ENCODE measurements at regions not wholly inside any gene's neighbourhood (a gene's known extent, or its start where the extent isn't known, plus 50 kb on each side); places are given as distances from the start of the nearest gene placed in this dataset.

DNA sequence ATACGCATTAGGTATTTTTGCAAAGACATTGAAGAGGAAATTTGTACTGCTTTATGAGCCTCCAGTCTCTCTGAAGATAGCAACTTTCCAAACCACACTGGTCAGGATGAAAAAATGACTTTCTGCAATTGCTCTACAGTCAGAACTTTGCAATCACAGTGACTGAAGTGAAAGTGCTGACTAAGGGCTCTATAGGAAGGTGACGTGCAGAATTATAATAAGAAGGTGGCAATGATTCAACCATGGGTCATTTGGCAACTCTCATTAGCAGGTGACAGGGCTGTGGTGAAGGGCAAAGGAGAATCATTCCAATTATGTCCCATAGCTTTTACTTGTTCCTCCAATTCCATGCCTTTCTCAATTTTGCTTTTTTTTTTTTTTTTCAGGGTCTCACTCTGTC is 311.0 kb downstream of the ANKRD30A start (continued):
- TF ChIP-seq, protein P1, sequence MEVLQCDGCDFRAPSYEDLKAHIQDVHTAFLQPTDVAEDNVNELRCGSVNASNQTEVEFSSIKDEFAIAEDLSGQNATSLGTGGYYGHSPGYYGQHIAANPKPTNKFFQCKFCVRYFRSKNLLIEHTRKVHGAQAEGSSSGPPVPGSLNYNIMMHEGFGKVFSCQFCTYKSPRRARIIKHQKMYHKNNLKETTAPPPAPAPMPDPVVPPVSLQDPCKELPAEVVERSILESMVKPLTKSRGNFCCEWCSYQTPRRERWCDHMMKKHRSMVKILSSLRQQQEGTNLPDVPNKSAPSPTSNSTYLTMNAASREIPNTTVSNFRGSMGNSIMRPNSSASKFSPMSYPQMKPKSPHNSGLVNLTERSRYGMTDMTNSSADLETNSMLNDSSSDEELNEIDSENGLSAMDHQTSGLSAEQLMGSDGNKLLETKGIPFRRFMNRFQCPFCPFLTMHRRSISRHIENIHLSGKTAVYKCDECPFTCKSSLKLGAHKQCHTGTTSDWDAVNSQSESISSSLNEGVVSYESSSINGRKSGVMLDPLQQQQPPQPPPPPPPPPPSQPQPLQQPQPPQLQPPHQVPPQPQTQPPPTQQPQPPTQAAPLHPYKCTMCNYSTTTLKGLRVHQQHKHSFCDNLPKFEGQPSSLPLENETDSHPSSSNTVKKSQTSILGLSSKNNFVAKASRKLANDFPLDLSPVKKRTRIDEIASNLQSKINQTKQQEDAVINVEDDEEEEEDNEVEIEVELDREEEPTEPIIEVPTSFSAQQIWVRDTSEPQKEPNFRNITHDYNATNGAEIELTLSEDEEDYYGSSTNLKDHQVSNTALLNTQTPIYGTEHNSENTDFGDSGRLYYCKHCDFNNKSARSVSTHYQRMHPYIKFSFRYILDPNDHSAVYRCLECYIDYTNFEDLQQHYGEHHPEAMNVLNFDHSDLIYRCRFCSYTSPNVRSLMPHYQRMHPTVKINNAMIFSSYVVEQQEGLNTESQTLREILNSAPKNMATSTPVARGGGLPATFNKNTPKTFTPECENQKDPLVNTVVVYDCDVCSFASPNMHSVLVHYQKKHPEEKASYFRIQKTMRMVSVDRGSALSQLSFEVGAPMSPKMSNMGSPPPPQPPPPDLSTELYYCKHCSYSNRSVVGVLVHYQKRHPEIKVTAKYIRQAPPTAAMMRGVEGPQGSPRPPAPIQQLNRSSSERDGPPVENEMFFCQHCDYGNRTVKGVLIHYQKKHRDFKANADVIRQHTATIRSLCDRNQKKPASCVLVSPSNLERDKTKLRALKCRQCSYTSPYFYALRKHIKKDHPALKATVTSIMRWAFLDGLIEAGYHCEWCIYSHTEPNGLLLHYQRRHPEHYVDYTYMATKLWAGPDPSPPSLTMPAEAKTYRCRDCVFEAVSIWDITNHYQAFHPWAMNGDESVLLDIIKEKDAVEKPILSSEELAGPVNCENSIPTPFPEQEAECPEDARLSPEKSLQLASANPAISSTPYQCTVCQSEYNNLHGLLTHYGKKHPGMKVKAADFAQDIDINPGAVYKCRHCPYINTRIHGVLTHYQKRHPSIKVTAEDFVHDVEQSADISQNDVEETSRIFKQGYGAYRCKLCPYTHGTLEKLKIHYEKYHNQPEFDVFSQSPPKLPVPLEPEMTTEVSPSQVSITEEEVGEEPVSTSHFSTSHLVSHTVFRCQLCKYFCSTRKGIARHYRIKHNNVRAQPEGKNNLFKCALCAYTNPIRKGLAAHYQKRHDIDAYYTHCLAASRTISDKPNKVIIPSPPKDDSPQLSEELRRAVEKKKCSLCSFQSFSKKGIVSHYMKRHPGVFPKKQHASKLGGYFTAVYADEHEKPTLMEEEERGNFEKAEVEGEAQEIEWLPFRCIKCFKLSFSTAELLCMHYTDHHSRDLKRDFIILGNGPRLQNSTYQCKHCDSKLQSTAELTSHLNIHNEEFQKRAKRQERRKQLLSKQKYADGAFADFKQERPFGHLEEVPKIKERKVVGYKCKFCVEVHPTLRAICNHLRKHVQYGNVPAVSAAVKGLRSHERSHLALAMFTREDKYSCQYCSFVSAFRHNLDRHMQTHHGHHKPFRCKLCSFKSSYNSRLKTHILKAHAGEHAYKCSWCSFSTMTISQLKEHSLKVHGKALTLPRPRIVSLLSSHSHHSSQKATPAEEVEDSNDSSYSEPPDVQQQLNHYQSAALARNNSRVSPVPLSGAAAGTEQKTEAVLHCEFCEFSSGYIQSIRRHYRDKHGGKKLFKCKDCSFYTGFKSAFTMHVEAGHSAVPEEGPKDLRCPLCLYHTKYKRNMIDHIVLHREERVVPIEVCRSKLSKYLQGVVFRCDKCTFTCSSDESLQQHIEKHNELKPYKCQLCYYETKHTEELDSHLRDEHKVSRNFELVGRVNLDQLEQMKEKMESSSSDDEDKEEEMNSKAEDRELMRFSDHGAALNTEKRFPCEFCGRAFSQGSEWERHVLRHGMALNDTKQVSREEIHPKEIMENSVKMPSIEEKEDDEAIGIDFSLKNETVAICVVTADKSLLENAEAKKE (CRISPR knock-in tag; IDR thresholded peaks at IDR 0.05), result no peak

DNA sequence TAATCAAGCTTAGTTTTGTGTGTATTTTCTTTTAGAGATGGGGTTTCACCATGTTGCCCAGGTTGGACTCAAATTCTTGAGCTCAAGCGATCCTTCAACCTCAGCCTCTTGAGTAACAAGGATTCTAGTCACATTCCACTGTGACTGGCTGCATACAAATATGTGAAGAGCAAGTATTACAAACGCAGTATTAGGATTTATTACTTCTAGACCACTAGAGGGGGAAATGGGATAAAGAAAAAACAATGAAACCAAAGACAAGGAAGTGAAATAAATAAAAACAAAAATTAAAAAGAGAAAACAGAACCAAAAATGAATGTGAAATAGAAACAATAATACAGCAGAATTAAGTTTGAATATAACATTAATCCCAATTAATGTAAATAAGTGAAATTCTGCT is 308.7 kb downstream of the ANKRD30A start:
- H3K79me2 ChIP-seq (replicated peaks; ENCODE audit: insufficient read depth), result no peaks in the 10 kb centered on the region
- peaks cover 1% of the 10 kb centered on the region for H3K27me3 Mint-ChIP-seq (ENCODE audit: insufficient read depth, low read depth, poor library complexity)
- H3K4me1 ChIP-seq (ENCODE audit: insufficient read depth), result no peaks in the 10 kb centered on the region
- H3K9me3 Mint-ChIP-seq, result peaks cover 91% of the 10 kb centered on the region
- H4K20me1 ChIP-seq (replicated peaks; ENCODE audit: insufficient read depth), result no peaks in the 10 kb centered on the region
- H3F3A ChIP-seq (replicated peaks; ENCODE audit: low read depth), result no peaks in the 10 kb centered on the region
- no peak overlapping the region for H3K27ac Mint-ChIP-seq
- H3K4me3 ChIP-seq, result no peak overlapping the region
- H3K4me1 Mint-ChIP-seq, result no peaks in the 10 kb centered on the region
- H3K4me3 Mint-ChIP-seq, result no peak overlapping the region
- H2AFZ ChIP-seq, result no peak overlapping the region
- no peaks in the 10 kb centered on the region for H3K27me3 ChIP-seq (ENCODE audit: insufficient read depth)
- no peak overlapping the region for H3K27ac ChIP-seq (ENCODE audit: low read depth)
- ATAC-seq, result no peak
- no peak for DNase-seq (ENCODE audit: low spot score)
- no peaks in the 10 kb centered on the region for H3K9me2 ChIP-seq (ENCODE audit: insufficient read depth)
- H3K36me3 ChIP-seq (ENCODE audit: insufficient read depth), result no peaks in the 10 kb centered on the region
- peaks cover 22% of the 10 kb centered on the region for H3K36me3 Mint-ChIP-seq (ENCODE audit: low read depth)
- H3K4me2 ChIP-seq, result no peak overlapping the region
- TF ChIP-seq EZH2phosphoT487 (IDR thresholded peaks at IDR 0.05; ENCODE audit: unreplicated experiment) (no peak), ZNF114 (CRISPR knock-in tag; IDR thresholded peaks at IDR 0.05) (no peak), CREB1 (CRISPR knock-in tag; IDR thresholded peaks at IDR 0.05; ENCODE audit: low read depth) (no peak), POLR2AphosphoS5 (IDR thresholded peaks at IDR 0.05; ENCODE audit: low read depth) (no peak), STAT1 (IDR thresholded peaks at IDR 0.05; ENCODE audit: unreplicated experiment) (no peak)
- TF ChIP-seq, protein P2, sequence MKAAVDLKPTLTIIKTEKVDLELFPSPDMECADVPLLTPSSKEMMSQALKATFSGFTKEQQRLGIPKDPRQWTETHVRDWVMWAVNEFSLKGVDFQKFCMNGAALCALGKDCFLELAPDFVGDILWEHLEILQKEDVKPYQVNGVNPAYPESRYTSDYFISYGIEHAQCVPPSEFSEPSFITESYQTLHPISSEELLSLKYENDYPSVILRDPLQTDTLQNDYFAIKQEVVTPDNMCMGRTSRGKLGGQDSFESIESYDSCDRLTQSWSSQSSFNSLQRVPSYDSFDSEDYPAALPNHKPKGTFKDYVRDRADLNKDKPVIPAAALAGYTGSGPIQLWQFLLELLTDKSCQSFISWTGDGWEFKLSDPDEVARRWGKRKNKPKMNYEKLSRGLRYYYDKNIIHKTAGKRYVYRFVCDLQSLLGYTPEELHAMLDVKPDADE (IDR thresholded peaks at IDR 0.05), result no peak
